GM21447 (cell line): ENCODE measurements at regions not wholly inside any gene's neighbourhood (a gene's known extent, or its start where the extent isn't known, plus 50 kb on each side); places are given as distances from the start of the nearest gene placed in this dataset.

Experiments used
- ATAC-seq: cut with Tn5 transposase; IDR thresholded peaks from one replicate; pipeline ENCODE4 v1.9.1; 2021; ENCODE audit not compliant: unreplicated experiment

DNA sequence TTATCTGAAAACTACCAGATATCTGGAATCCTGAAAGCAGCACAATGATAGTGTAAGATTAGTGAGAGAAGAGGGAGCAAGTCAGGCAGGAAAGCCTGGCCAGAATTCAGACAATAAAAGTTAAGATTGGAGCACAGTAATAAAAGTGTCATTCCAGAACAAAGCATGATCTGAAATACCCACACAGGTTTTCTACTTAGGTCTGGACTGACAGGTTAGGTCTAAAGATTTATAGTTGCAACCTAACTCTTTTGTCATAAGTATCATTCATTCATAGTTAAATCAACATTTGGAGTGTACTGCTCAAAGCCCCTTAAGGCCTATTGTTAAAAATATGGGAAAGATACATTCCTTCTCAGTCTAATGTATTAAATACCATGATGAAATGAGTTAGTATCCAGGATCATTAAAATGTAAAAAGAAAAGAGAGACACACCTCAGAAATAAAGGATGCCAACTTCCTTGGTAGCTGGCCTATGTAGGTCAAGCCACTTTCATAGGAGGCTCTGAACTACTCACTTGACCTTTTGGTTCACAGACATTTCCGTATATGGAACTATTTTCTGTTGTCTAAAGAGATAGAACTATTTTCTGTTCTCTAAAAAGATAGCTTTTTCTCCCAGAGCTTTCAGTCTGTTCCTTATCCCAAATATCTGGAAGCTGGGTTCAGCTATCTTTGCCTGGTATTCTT, 105.2 kb downstream of the FAS start:
- ATAC-seq: no peak

DNA sequence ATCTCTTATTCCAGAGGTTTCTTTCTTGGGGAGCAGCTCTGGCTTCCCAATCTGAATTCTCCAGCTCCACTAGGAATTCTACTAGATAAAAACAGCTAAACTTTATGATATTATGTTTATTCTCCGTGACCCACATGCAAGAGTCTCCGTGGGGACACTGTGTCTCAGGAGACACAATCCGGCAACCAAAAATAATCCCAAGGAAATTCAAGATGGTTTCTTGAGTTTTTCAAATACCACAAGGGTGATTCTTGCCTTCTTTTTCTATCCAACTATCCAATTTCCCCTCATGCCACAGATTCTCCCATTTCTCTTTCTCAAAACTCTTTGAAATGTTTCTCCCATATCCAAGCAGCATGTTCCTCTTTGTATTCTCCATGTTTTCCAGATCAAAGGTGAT, 103.1 kb downstream of the FAS start:
- no peak for ATAC-seq

DNA sequence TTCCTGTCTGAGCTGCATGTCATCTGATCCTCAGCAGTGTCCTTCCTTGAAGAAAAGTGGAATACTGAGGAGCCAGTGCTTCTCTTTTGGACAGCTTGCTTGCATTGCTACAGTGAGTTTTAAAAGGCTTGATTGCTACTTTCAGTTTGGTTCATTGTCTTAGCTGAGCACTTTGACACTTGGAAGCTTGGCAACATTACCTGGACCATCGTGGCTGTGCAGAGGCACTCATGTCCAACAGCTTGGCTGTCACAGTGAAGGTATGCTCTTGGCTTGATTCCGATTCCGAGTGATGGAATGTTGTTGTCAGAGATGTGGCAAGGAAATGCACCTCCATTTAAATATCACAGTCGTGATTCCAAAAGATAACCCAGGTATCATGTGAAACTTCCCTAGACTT, 102.4 kb downstream of the FAS start:
- no peak for ATAC-seq

GRCh38 chr10:89092439-89092838, 101.8 kb downstream of the FAS start:
- no peak for ATAC-seq

GRCh38 chr10:89091496-89091895, 100.9 kb downstream of the FAS start:
- no peak for ATAC-seq

DNA sequence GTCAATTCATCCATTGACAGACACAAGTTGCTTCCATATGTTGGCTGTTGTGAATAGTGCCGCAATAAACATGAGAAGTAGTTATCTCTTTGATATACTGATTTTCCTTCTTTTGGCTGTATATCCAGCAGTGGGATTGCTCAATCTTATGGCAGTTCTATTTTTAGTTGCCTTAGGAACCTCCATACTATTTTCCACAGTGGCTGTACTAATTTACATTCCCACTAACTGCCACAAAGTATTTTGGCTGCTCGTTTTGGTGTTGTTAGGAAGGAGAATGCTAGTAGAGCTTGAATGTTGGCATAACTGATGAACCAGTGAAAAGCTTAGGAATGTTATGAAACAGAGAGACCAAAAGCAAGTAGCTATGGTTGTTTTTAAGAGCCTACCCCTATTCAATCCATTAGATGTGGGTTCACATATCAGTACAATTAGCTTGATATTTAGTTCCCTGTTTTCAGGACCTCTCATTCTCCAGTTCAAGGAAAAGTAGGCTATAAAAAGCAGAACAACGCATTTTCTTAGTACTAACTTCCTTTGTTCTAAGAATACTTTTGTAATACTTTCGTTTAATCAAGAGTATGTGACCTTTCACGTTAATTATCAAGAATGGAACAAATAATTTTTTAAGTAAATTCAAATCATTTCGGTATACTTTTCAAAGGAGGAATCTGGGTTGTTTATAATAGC, 100.3 kb downstream of the FAS start:
- ATAC-seq: no peak

DNA sequence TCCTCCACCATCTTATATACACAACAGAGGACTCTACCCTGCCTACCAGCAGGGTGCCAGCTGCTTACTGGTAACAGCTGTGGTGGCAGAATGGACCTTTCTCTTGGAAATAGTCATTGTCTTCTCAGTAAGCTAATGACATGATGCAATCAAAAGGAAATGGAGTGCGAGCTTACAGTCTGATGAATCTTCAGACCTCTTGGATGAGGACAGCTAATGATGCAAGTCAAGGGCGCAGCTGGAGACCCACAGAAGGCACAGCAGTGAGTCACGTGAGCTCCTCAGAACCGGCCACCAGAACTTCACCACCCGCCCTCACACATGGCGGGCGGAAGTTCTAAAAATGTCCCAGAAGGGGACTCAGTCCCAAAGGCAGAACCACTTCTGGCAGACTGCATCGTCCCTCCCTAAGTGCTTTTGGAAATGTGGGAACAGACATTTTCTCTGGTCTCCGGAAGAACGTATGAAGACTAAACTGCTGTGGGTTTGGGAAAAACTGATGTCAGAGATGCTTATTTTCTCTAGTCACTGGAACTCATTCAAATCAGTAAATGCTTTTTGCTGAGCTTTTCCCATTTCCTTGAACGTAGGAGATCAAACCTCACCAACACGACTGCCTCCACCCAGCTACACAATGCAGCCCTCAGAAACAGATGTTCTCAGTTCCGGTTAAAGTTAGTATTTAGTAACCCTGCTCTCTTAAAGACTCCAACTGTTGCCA, 96.4 kb downstream of the FAS start:
- no peak for ATAC-seq

DNA sequence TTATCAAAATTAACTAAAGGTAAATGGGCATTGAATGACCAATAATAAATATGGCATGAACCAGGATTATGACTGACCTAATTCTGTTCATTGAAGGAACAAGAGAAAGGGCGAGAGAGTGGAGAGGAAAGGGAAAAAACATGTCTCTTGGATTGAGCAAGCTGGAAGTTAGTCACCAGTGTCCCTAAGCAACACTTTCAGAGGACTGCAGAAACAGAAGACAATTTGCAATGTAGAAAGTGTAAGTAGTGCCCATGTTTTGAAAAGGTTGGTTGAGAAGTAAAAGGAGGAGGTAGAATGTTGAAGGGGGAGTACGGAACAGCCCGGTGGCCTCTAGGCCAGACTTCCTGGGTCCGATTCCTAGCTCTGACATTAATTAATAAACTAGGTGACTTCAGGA, 94.6 kb downstream of the FAS start:
- no peak for ATAC-seq

- ATAC-seq: no peak
These were observed 91.5 kb downstream of the FAS start for GRCh38 chr10:89082086-89082485.

DNA sequence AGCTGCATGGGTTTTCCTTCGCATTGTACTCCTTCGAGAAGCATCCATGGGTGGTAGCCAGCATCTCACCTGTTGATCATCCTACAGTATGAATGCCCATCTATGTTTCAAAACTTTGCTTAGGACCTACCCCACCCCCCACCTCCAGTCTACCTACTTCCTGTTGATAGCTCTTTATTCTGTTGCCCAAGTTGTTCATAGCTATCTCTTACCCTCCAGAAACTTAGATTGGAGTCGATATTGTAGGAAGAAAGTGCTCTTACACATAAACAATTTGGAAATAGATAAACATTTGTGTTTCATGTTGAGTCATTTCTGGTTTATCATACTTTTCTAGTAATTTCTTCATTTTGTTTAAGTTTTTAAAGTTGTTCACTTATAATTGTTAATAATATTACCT, 90.1 kb downstream of the FAS start:
- ATAC-seq: no peak

GRCh38 chr10:89079961-89080360, 89.4 kb downstream of the FAS start:
- no peak for ATAC-seq

- no peak for ATAC-seq
These were observed 88.4 kb downstream of the FAS start for GRCh38 chr10:89078724-89079672.

DNA sequence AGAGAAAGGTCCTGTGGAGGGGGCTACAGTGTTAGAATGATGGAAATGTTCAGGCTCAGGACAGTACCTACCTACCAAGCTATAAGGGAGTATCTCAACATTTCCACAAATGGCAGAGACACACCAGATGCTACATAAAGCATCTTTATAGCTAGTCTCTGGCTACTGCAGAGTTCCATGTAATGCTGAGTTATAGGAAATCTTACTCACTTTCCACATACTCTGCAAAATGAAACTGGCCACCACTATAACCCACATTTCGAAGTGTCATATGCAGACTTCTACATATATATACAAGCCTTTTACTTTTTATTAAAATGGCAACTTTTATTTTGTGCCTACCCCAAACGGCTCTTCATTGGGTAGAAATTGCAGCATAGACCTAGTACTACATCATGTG, 85.5 kb downstream of the FAS start:
- ATAC-seq: no peak

DNA sequence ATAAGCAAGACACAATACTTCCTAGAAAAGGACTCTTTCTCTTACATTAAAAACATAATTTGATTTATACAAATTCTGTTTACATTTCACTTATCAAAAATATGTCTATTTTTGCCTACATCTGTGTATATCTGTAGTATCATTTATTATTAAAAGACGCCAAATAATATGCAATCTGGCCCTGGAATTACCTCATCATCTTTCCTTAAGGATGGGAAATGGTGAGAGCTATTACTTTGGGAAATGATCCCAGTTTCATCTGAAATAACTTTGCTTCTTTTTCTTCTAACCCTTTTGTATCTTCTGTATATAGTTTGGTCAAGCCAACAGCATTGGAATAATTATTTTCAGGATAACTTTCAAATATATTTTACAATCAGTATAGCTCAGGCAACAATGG, 85.0 kb downstream of the FAS start:
- no peak for ATAC-seq

- no peak for ATAC-seq
These were observed 83.5 kb downstream of the FAS start for GRCh38 chr10:89074120-89074519.

DNA sequence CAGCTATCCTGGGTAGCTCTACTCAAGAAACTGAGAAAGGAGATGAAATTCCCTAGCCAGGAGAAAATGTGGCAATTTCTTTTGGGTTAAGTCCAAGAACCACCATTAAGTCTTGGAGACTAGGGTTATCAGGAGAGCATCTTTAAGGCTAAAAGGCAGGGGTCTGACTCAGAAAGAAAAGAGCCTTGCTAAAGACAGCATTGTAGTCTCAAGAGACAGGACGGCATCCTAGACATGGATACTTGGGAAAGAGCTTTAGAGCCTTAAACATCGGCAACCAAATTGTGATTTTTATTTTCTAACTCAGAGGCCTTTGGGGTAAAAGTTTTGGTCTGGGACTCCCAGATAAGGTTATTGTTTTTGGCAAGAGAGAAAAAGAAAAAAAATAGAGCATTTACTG, 83.1 kb downstream of the FAS start:
- ATAC-seq: no peak

GRCh38 chr10:89069589-89069988, 79.0 kb downstream of the FAS start:
- ATAC-seq: no peak
